PC-3 (cell line): ENCODE measurements at regions not wholly inside any gene's neighbourhood (a gene's known extent, or its start where the extent isn't known, plus 50 kb on each side); places are given as distances from the start of the nearest gene placed in this dataset.

Experiments
- ATAC-seq: fragments of 200-7000 bp; cut with Tn5 transposase; 2 replicates; pipeline ENCODE4 v1.9.1; 2020; ENCODE audit warnings: mild to moderate bottlenecking, moderate library complexity
- BruUV-seq: library from RNA; stranded (reverse); fragments of 400-500 nt; replicated peaks from 2 replicates; lab custom pipeline; 2021; lab: Mats Ljungman, UMichigan
- CTCF ChIA-PET: fragments of 300-600 bp; sonication (Branson Sonifier 250); formaldehyde crosslinking; loops from one replicate; lab custom pipeline; 2022; ENCODE audit warnings: antibody characterized with exemption; lab: Charles Lee
- POLR2A ChIA-PET: fragments of 300-600 bp; sonication (Branson Sonifier 250); formaldehyde crosslinking; loops from one replicate; lab custom pipeline; 2022; ENCODE audit warnings: antibody characterized with exemption; ENCODE audit not compliant: unreplicated experiment; lab: Charles Lee
- DNase-seq: peaks from one replicate; pipeline ENCODE4 v3.0.0-alpha.2; 2015
- H2AFZ ChIP-seq: fragments of 300-600 bp; sonication (generic); 2 replicates; pipeline ENCODE4 v1.6.0; 2016; ENCODE audit warnings: antibody characterized with exemption, low read length
- H3F3A ChIP-seq: fragments of 300-600 bp; sonication (generic); one replicate; pipeline ENCODE4 v1.6.0; 2017; ENCODE audit warnings: antibody characterized with exemption, low read length, control low read depth, mild to moderate bottlenecking; ENCODE audit not compliant: unreplicated experiment
- H3K27ac ChIP-seq: fragments of 300-600 bp; sonication (generic); 2 replicates; pipeline ENCODE4 v1.5.1; 2016; ENCODE audit warnings: mild to moderate bottlenecking, low read length
- H3K27me3 ChIP-seq: fragments of 300-600 bp; sonication (generic); 2 replicates; pipeline ENCODE4 v1.6.1; 2016; ENCODE audit warnings: low read length, mixed read lengths
- H3K36me3 ChIP-seq: fragments of 300-600 bp; sonication (generic); 2 replicates; pipeline ENCODE4 v1.6.1; 2016; ENCODE audit warnings: low read depth, mixed run types, low read length, mixed read lengths
- H3K4me1 ChIP-seq: fragments of 300-600 bp; sonication (generic); 2 replicates; pipeline ENCODE4 v1.5.1; 2016; ENCODE audit warnings: low read length; ENCODE audit not compliant: insufficient read depth
- H3K4me2 ChIP-seq: fragments of 300-600 bp; sonication (generic); 2 replicates; pipeline ENCODE4 v1.6.0; 2016; ENCODE audit warnings: low read length
- H3K4me3 ChIP-seq: fragments of 300-600 bp; sonication (generic); 2 replicates; pipeline ENCODE4 v1.5.1; 2016; ENCODE audit warnings: mild to moderate bottlenecking, low read length, mixed read lengths
- H3K79me2 ChIP-seq: fragments of 300-600 bp; sonication (generic); 2 replicates; pipeline ENCODE4 v1.6.1; 2017; ENCODE audit warnings: low read length, mixed read lengths
- H3K9ac ChIP-seq: fragments of 300-600 bp; sonication (generic); 2 replicates; pipeline ENCODE4 v1.6.0; 2016; ENCODE audit warnings: mild to moderate bottlenecking, low read length
- H3K9me2 ChIP-seq: fragments of 300-600 bp; sonication (generic); replicated peaks from 2 replicates; pipeline ENCODE4 v1.6.1; 2016; ENCODE audit warnings: mixed run types, low read length, mixed read lengths
- H3K9me3 ChIP-seq: fragments of 300-600 bp; sonication (generic); 2 replicates; pipeline ENCODE4 v1.6.1; 2016; ENCODE audit warnings: low read length, mixed read lengths
- H4K20me1 ChIP-seq: fragments of 300-600 bp; sonication (generic); 2 replicates; pipeline ENCODE4 v1.6.1; 2016; ENCODE audit warnings: low read length, mixed read lengths
- EZH2 ChIP-seq: fragments of 300-600 bp; sonication (generic); IDR thresholded peaks from one replicate; pipeline ENCODE4 v1.6.1; 2017; ENCODE audit warnings: antibody characterized with exemption, mild to moderate bottlenecking, low read length; ENCODE audit not compliant: unreplicated experiment
- EZH2phosphoT487 ChIP-seq: fragments of 300-600 bp; sonication (generic); IDR thresholded peaks from 2 replicates; pipeline ENCODE4 v1.6.1; 2018; ENCODE audit warnings: mild to moderate bottlenecking, antibody characterized with exemption, low read length, borderline replicate concordance
- intact Hi-C: fragments of 100-400 bp; cut with micrococcal nuclease; formaldehyde crosslinking; loops from 2 replicates; pipeline ENCODE4 v1.9.0; 2023
- TF ChIP-seq, protein P1 (sequence below): fragments of 300-600 bp; sonication (generic); conservative IDR thresholded peaks from 2 replicates; pipeline ENCODE4 v1.5.1; 2017; ENCODE audit warnings: antibody characterized with exemption, low read depth, mild to moderate bottlenecking, low read length

- Histone ChIP-seq H3K9ac (no peak overlapping the region), H3K27ac (peak overlapping the region; percentile 92; the same call in 1 of the 2 replicates), H3K27me3 (no peaks in the 10 kb centered on the region), H3F3A (peaks cover 7% of the 10 kb centered on the region), H3K79me2 (no peaks in the 10 kb centered on the region), H3K4me1 (peaks cover 31% of the 10 kb centered on the region), H3K9me2 (no peaks in the 10 kb centered on the region), H3K4me3 (no peak overlapping the region), H4K20me1 (no peaks in the 10 kb centered on the region), H3K36me3 (no peaks in the 10 kb centered on the region), H2AFZ (no peak overlapping the region), H3K9me3 (no peaks in the 10 kb centered on the region), H3K4me2 (peak overlapping the region; percentile 67; the same call in 1 of the 2 replicates)
- ChIA-PET POLR2A (interaction anchor here (0.7 kb wide), 2 partner anchors 62 to 162 kb away, joined by 3 to 5 read pairs; no protein-coding TSS in a partner anchor), CTCF (no interaction called here)
- ATAC-seq = no peak
- TF ChIP-seq EZH2 = no peak
- no peak for TF ChIP-seq EZH2phosphoT487
- TF ChIP-seq, protein P1, sequence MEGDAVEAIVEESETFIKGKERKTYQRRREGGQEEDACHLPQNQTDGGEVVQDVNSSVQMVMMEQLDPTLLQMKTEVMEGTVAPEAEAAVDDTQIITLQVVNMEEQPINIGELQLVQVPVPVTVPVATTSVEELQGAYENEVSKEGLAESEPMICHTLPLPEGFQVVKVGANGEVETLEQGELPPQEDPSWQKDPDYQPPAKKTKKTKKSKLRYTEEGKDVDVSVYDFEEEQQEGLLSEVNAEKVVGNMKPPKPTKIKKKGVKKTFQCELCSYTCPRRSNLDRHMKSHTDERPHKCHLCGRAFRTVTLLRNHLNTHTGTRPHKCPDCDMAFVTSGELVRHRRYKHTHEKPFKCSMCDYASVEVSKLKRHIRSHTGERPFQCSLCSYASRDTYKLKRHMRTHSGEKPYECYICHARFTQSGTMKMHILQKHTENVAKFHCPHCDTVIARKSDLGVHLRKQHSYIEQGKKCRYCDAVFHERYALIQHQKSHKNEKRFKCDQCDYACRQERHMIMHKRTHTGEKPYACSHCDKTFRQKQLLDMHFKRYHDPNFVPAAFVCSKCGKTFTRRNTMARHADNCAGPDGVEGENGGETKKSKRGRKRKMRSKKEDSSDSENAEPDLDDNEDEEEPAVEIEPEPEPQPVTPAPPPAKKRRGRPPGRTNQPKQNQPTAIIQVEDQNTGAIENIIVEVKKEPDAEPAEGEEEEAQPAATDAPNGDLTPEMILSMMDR = no peak
- BruUV-seq = no TSS peak
- DNase-seq = no peak
- intact Hi-C loops = no loop called here
These were observed 57.9 kb upstream of the CCDC91 start for GRCh38 chr12:28132398-28132797.

- CTCF ChIA-PET = no interaction called here
- Histone ChIP-seq H3K4me2 (no peak overlapping the region), H3K4me3 (no peak overlapping the region), H3K27ac (no peak overlapping the region), H3K27me3 (no peaks in the 10 kb centered on the region), H3K9me3 (no peaks in the 10 kb centered on the region), H3K9ac (no peak overlapping the region), H3K9me2 (no peaks in the 10 kb centered on the region), H3K79me2 (no peaks in the 10 kb centered on the region), H3F3A (no peaks in the 10 kb centered on the region), H3K4me1 (peaks cover 21% of the 10 kb centered on the region), H3K36me3 (no peaks in the 10 kb centered on the region), H4K20me1 (no peaks in the 10 kb centered on the region), H2AFZ (no peak overlapping the region)
- POLR2A ChIA-PET = no interaction called here
- no peak for ATAC-seq
- BruUV-seq = no TSS peak
- no peak for DNase-seq
- intact Hi-C loops = no loop called here
- TF ChIP-seq EZH2 (no peak), EZH2phosphoT487 (no peak)
- TF ChIP-seq, protein P1 = no peak
These were observed 54.3 kb upstream of the CCDC91 start for GRCh38 chr12:28135801-28136439.

DNA sequence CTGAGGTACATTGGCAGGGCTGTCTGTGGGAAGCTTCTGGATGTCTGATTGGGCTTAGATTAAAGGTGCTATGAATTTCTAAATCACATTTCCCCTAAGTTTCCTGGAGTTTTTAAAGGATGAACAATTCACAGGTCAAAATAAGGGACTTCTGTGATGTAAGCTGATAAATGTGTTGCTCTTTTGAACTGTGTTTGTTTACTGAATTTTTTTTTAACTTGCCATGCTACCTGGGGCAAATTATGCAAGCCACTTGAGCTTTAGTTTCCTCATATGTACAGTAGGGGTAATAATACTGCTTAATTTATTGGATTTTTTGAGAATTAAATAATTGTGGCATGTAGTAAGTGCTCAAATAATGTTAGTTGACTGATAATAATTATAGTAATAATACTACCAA is 52.8 kb upstream of the CCDC91 start:
- ATAC-seq (no peak), DNase-seq (no peak)
- no peaks in the 10 kb centered on the region for H3K36me3 ChIP-seq
- H3K27me3 ChIP-seq = no peaks in the 10 kb centered on the region
- intact Hi-C loops = no loop called here
- H3F3A ChIP-seq = no peaks in the 10 kb centered on the region
- ChIA-PET POLR2A (no interaction called here), CTCF (no interaction called here)
- TF ChIP-seq EZH2 (no peak), EZH2phosphoT487 (no peak)
- TF ChIP-seq, protein P1 = no peak
- no peak overlapping the region for H3K27ac ChIP-seq
- peaks cover 6% of the 10 kb centered on the region for H3K4me1 ChIP-seq
- H2AFZ ChIP-seq = no peak overlapping the region
- no peak overlapping the region for H3K9ac ChIP-seq
- H3K4me2 ChIP-seq = no peak overlapping the region
- H3K79me2 ChIP-seq = no peaks in the 10 kb centered on the region
- no peak overlapping the region for H3K4me3 ChIP-seq
- no TSS peak for BruUV-seq
- no peaks in the 10 kb centered on the region for H4K20me1 ChIP-seq
- H3K9me3 ChIP-seq = no peaks in the 10 kb centered on the region
- no peaks in the 10 kb centered on the region for H3K9me2 ChIP-seq
